ENCODE measurements at regions not wholly inside any gene's neighbourhood (a gene's known extent, or its start where the extent isn't known, plus 50 kb on each side); places are given as distances from the start of the nearest gene placed in this dataset.

DNA sequence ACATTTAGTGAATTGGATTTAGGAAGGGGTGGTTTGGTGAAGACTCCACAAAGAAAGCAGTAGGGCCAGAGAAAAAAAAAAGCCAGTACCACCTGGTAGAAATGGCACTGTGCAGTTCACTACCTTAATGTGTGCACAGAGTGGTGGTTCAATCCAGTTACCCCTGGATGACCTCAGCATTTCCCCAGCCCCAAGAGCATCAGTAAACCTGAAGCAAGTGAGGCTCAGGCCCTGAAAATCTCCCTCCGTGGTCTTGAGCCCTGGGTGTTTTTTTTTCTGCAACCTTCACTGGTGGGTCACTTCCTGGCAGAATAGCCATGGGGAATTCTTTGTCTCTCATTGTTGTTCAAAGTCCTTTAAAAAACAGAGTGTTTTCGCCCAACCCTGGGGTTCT lies 202.9 kb downstream of the GADD45G start:
- Histone ChIP-seq H3K4me2 (ENCODE audit: low read length, poor library complexity, severe bottlenecking) (no peak overlapping the region), H3K23ac (ENCODE audit: low read length in 2 of 2) (no peak overlapping the region), H3K9me3 (ENCODE audit: control insufficient read depth, low read length) (no peaks in the 10 kb centered on the region), H3K4me1 (ENCODE audit: control insufficient read depth, insufficient read depth, low read depth, low read length) (peaks cover 43% of the 10 kb centered on the region), H3K14ac (ENCODE audit: low read length in 2 of 2) (no peak overlapping the region), H2BK120ac (ENCODE audit: low read depth, low read length) (no peak overlapping the region), H2AFZ (ENCODE audit: low read depth, low read length) (no peak overlapping the region), H3K36me3 (ENCODE audit: control insufficient read depth in 1 of 2, insufficient read depth in 2 of 2, low read depth in 1 of 2, low read length in 2 of 2) (no peaks in the 10 kb centered on the region), H2BK5ac (ENCODE audit: low read depth, low read length, poor library complexity, severe bottlenecking) (no peak overlapping the region), H2AK5ac (ENCODE audit: low read length, severe bottlenecking) (peak overlapping the region; percentile 8), H2BK12ac (ENCODE audit: low read length in 2 of 2) (no peak overlapping the region), H3K27ac (ENCODE audit: low read length, poor library complexity, severe bottlenecking) (no peak overlapping the region), H3K4me3 (ENCODE audit: insufficient read depth in 1 of 2, low read depth in 1 of 2, low read length in 2 of 2) (no peak overlapping the region), H3K79me1 (replicated peaks; ENCODE audit: low read length, poor library complexity, severe bottlenecking) (no peaks in the 10 kb centered on the region), H3K9ac (ENCODE audit: low read length) (no peak overlapping the region), H2BK15ac (ENCODE audit: low read depth, poor library complexity, severe bottlenecking) (no peak overlapping the region), H4K91ac (ENCODE audit: low read length) (no peak overlapping the region), H4K8ac (ENCODE audit: low read length) (no peak overlapping the region), H3K4ac (ENCODE audit: low read depth in 1 of 2, low read length in 2 of 2) (no peak overlapping the region), H3K27me3 (ENCODE audit: control insufficient read depth in 1 of 2, insufficient read depth in 1 of 2, low read length in 2 of 2) (peaks cover under 1 to 34% of the 10 kb centered on the region in 2 experiments), H3K18ac (ENCODE audit: low read depth in 1 of 2, low read length in 2 of 2) (no peak overlapping the region)
- DNase-seq: no peak
- WGBS: 81% methylated on average over 2 of the region's 2 CpGs

DNA sequence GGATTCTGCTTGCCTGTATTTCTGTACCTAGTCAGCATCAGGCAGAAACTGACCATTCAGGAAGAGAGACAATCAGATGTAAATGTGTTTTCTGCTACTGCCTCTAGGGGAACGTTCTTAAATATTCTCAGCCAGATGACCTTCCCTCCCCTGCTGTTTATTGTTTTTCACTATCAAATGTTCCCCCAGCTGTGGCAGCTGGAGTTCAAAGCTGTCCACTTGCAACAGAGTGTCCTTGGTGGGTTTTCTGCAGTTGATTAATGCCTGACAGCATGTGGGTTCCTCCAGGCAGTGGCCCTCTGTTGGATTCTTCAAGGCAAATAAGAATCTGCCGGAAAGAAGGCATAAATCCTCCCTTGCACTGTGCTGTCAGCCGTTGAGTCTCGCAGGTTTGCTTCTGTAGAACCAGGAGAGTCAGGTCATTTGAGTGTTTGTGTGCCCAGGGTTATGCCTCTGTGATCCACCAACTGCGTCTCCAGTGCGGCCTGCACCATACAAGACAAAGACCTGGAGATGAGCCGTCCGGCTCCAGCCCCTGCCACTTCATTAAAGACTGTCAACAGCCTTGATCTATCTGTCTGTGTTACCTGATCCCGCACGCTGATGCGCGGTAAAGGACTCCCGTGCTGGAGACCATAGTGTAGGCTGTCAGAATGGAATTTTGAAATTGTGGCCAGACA lies 203.4 kb downstream of the GADD45G start:
- no peak overlapping the region for H3K9ac ChIP-seq (ENCODE audit: low read length)
- 65% methylated on average over 13 of the region's 13 CpGs for WGBS

DNA sequence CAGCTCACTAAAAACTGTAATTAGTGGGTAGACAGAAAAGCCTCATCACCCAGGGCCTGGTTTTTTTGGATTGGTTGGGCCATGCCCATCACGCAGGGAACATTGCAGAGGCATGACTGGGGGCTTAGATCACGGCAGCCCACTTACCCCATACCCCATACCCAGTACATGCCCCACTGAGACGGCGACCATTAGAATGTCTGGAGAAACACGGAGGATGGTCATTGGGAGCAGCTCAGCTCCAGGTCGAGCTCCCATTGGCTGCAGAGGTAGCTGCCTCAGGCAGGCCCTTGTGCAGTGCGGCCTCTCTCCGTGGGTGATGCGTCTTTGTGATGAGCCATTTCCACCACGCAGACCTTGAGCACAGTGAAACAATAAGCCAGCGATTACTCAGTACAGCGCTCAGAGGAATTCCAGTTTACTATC lies 204.0 kb downstream of the GADD45G start:
- Histone ChIP-seq H4K8ac (ENCODE audit: low read length) (no peak overlapping the region), H3K4me1 (ENCODE audit: control insufficient read depth, insufficient read depth, low read depth, low read length) (peaks cover 44% of the 10 kb centered on the region)

More for the DNA sequence above, 203.4 kb downstream of the GADD45G start:
- no peak overlapping the region for H2BK120ac ChIP-seq (ENCODE audit: low read depth, low read length)
- H2AFZ ChIP-seq (ENCODE audit: low read depth, low read length): no peak overlapping the region
- H4K8ac ChIP-seq (ENCODE audit: low read length): no peak overlapping the region
- no peak overlapping the region for H3K23ac ChIP-seq (ENCODE audit: low read length in 2 of 2)
- H3K4me2 ChIP-seq (ENCODE audit: low read length, poor library complexity, severe bottlenecking): no peak overlapping the region
- no peak overlapping the region for H3K14ac ChIP-seq (ENCODE audit: low read length in 2 of 2)
- no peak overlapping the region for H4K91ac ChIP-seq (ENCODE audit: low read length)
- H2BK5ac ChIP-seq (ENCODE audit: low read depth, low read length, poor library complexity, severe bottlenecking): no peak overlapping the region
- DNase-seq: peak; percentile 41
- no peak overlapping the region for H3K4me3 ChIP-seq (ENCODE audit: insufficient read depth in 1 of 2, low read depth in 1 of 2, low read length in 2 of 2)
- H3K4ac ChIP-seq (ENCODE audit: low read depth in 1 of 2, low read length in 2 of 2): no peak overlapping the region
- H2BK15ac ChIP-seq (ENCODE audit: low read depth, poor library complexity, severe bottlenecking): no peak overlapping the region
- no peaks in the 10 kb centered on the region for H3K36me3 ChIP-seq (ENCODE audit: control insufficient read depth in 1 of 2, insufficient read depth in 2 of 2, low read depth in 1 of 2, low read length in 2 of 2)
- H2AK5ac ChIP-seq (ENCODE audit: low read length, severe bottlenecking): peak overlapping the region; percentile 11
- peaks cover 42% of the 10 kb centered on the region for H3K4me1 ChIP-seq (ENCODE audit: control insufficient read depth, insufficient read depth, low read depth, low read length)
- no peaks in the 10 kb centered on the region for H3K79me1 ChIP-seq (replicated peaks; ENCODE audit: low read length, poor library complexity, severe bottlenecking)
- H3K27ac ChIP-seq (ENCODE audit: low read length, poor library complexity, severe bottlenecking): peak overlapping the region; percentile 9
- H3K9me3 ChIP-seq (ENCODE audit: control insufficient read depth, low read length): no peaks in the 10 kb centered on the region
- H2BK12ac ChIP-seq (ENCODE audit: low read length in 2 of 2): no peak overlapping the region
- peaks cover 0 to 40% of the 10 kb centered on the region in 2 experiments for H3K27me3 ChIP-seq (ENCODE audit: control insufficient read depth in 1 of 2, insufficient read depth in 1 of 2, low read length in 2 of 2)
- H3K18ac ChIP-seq (ENCODE audit: low read depth in 1 of 2, low read length in 2 of 2): no peak overlapping the region

DNA sequence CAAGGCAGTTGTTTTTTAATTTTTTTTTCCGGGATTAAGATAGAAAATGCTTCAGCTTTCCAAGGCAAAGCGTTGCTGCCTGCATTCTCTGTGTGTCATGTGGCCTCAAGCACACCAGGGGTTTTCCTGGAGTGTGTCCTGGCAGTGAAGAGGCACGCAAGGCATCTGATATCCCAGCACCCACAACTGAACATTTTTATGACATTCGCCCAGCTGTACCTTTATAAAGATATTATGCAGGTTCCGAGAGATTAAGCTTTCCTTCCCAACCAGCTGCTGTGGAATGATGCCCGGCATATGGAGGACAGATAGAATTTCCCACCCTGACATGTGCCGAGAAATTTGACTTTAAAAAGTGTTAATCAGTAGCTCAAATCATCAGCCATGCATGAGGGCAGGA lies 205.6 kb downstream of the GADD45G start:
- Histone ChIP-seq H3K4me1 (ENCODE audit: control insufficient read depth, insufficient read depth, low read depth, low read length) (peaks cover 52% of the 10 kb centered on the region), H2AK5ac (ENCODE audit: low read length, severe bottlenecking) (no peak overlapping the region), H2BK15ac (ENCODE audit: low read depth, poor library complexity, severe bottlenecking) (no peak overlapping the region), H3K4me3 (ENCODE audit: insufficient read depth in 1 of 2, low read depth in 1 of 2, low read length in 2 of 2) (no peak overlapping the region), H3K27me3 (ENCODE audit: control insufficient read depth in 1 of 2, insufficient read depth in 1 of 2, low read length in 2 of 2) (peaks cover 0 to 38% of the 10 kb centered on the region in 2 experiments), H2BK12ac (ENCODE audit: low read length in 2 of 2) (no peak overlapping the region), H3K18ac (ENCODE audit: low read depth in 1 of 2, low read length in 2 of 2) (no peak overlapping the region), H3K14ac (ENCODE audit: low read length in 2 of 2) (no peak overlapping the region), H3K4me2 (ENCODE audit: low read length, poor library complexity, severe bottlenecking) (peak overlapping the region; percentile 12), H3K9me3 (ENCODE audit: control insufficient read depth, low read length) (no peaks in the 10 kb centered on the region), H2BK120ac (ENCODE audit: low read depth, low read length) (no peak overlapping the region), H3K9ac (ENCODE audit: low read length) (no peak overlapping the region), H3K27ac (ENCODE audit: low read length, poor library complexity, severe bottlenecking) (peak overlapping the region; percentile 64), H2AFZ (ENCODE audit: low read depth, low read length) (no peak overlapping the region), H4K91ac (ENCODE audit: low read length) (no peak overlapping the region), H3K36me3 (ENCODE audit: control insufficient read depth in 1 of 2, insufficient read depth in 2 of 2, low read depth in 1 of 2, low read length in 2 of 2) (no peaks in the 10 kb centered on the region), H3K79me1 (replicated peaks; ENCODE audit: low read length, poor library complexity, severe bottlenecking) (no peaks in the 10 kb centered on the region), H3K23ac (ENCODE audit: low read length in 2 of 2) (no peak overlapping the region), H2BK5ac (ENCODE audit: low read depth, low read length, poor library complexity, severe bottlenecking) (no peak overlapping the region), H4K8ac (ENCODE audit: low read length) (no peak overlapping the region), H3K4ac (ENCODE audit: low read depth in 1 of 2, low read length in 2 of 2) (no peak overlapping the region)
- DNase-seq: peak; percentile 15
- WGBS: 72% methylated on average over 7 of the region's 7 CpGs

More for the DNA sequence above, 204.0 kb downstream of the GADD45G start:
- H3K27ac ChIP-seq (ENCODE audit: low read length, poor library complexity, severe bottlenecking): peak overlapping the region; percentile 9
- H3K4me3 ChIP-seq (ENCODE audit: insufficient read depth in 1 of 2, low read depth in 1 of 2, low read length in 2 of 2): no peak overlapping the region
- H3K4me2 ChIP-seq (ENCODE audit: low read length, poor library complexity, severe bottlenecking): no peak overlapping the region
- H2BK15ac ChIP-seq (ENCODE audit: low read depth, poor library complexity, severe bottlenecking): peak overlapping the region; percentile 16
- H3K36me3 ChIP-seq (ENCODE audit: control insufficient read depth in 1 of 2, insufficient read depth in 2 of 2, low read depth in 1 of 2, low read length in 2 of 2): no peaks in the 10 kb centered on the region
- H2BK5ac ChIP-seq (ENCODE audit: low read depth, low read length, poor library complexity, severe bottlenecking): no peak overlapping the region
- peaks cover 0 to 42% of the 10 kb centered on the region in 2 experiments for H3K27me3 ChIP-seq (ENCODE audit: control insufficient read depth in 1 of 2, insufficient read depth in 1 of 2, low read length in 2 of 2)
- H4K91ac ChIP-seq (ENCODE audit: low read length): peak overlapping the region; percentile 20
- WGBS: 93% methylated on average over 12 of the region's 12 CpGs
- peak overlapping the region in 1 of 2 experiments; percentile 7 for H3K18ac ChIP-seq (ENCODE audit: low read depth in 1 of 2, low read length in 2 of 2)
- H2BK120ac ChIP-seq (ENCODE audit: low read depth, low read length): no peak overlapping the region
- no peak overlapping the region for H3K14ac ChIP-seq (ENCODE audit: low read length in 2 of 2)
- no peak overlapping the region for H2AFZ ChIP-seq (ENCODE audit: low read depth, low read length)
- DNase-seq: no peak
- peak overlapping the region; percentile 67 for H2AK5ac ChIP-seq (ENCODE audit: low read length, severe bottlenecking)
- H3K4ac ChIP-seq (ENCODE audit: low read depth in 1 of 2, low read length in 2 of 2): no peak overlapping the region
- H3K9ac ChIP-seq (ENCODE audit: low read length): no peak overlapping the region
- no peaks in the 10 kb centered on the region for H3K9me3 ChIP-seq (ENCODE audit: control insufficient read depth, low read length)
- H3K23ac ChIP-seq (ENCODE audit: low read length in 2 of 2): no peak overlapping the region
- H3K79me1 ChIP-seq (replicated peaks; ENCODE audit: low read length, poor library complexity, severe bottlenecking): no peaks in the 10 kb centered on the region
- H2BK12ac ChIP-seq (ENCODE audit: low read length in 2 of 2): no peak overlapping the region
